Astrocyte (in vitro differentiated cells and primary cell): ENCODE measurements at regions not wholly inside any gene's neighbourhood (a gene's known extent, or its start where the extent isn't known, plus 50 kb on each side); places are given as distances from the start of the nearest gene placed in this dataset.

ENCODE experiments used
- DNase-seq: peaks from one replicate; pipeline ENCODE4 v3.0.0-alpha.2; 2010; ENCODE audit warnings: low read depth
- FAIRE-seq: peaks from 2 replicates; lab custom pipeline; 2011; peaks lifted over from hg19 to GRCh38; lab: Jason Lieb, UNC
- H2AFZ ChIP-seq: 2 replicates; pipeline ENCODE4 v1.6.0; 2012; ENCODE audit warnings: low read depth, low read length, inconsistent platforms
- H3K27ac ChIP-seq: 2 replicates; pipeline ENCODE4 v1.5.1; 2011; ENCODE audit warnings: low read depth, low read length, inconsistent platforms
- H3K27me3 ChIP-seq: 2 replicates; pipeline ENCODE4 v1.6.0; 2011; ENCODE audit warnings: low read length, inconsistent platforms; ENCODE audit not compliant: insufficient read depth
- H3K36me3 ChIP-seq: 2 replicates; pipeline ENCODE4 v1.5.1; 2011; ENCODE audit warnings: low read length, inconsistent platforms; ENCODE audit not compliant: insufficient read depth
- H3K4me1 ChIP-seq: 2 replicates; pipeline ENCODE4 v1.5.1; 2011; ENCODE audit warnings: low read length, inconsistent platforms; ENCODE audit not compliant: insufficient read depth
- H3K4me2 ChIP-seq: 2 replicates; pipeline ENCODE4 v1.6.0; 2012; ENCODE audit warnings: low read length, inconsistent platforms
- H3K4me3 ChIP-seq: 2 replicates; pipeline ENCODE4 v1.5.1; 2011; ENCODE audit warnings: low read depth, mild to moderate bottlenecking, low read length, inconsistent platforms; ENCODE audit not compliant: insufficient read depth
- H3K79me2 ChIP-seq: 2 replicates; pipeline ENCODE4 v1.6.0; 2012; ENCODE audit warnings: mild to moderate bottlenecking, low read length, inconsistent platforms; ENCODE audit not compliant: insufficient read depth
- H3K9ac ChIP-seq: 2 replicates; pipeline ENCODE4 v1.6.0; 2012; ENCODE audit warnings: mild to moderate bottlenecking, low read length, inconsistent platforms
- H3K9me3 ChIP-seq: 2 replicates; pipeline ENCODE4 v1.5.1; 2012; ENCODE audit warnings: low read depth, mild to moderate bottlenecking, low read length, inconsistent platforms; ENCODE audit not compliant: insufficient read depth
- H4K20me1 ChIP-seq: 2 replicates; pipeline ENCODE4 v1.6.0; 2012; ENCODE audit warnings: low read length, inconsistent platforms; ENCODE audit not compliant: insufficient read depth
- H3K27ac Mint-ChIP-seq: one replicate; pipeline ENCODE4 v1.8.0; 2021; ENCODE audit warnings: mild to moderate bottlenecking, mixed read lengths; ENCODE audit not compliant: unreplicated experiment
- H3K27me3 Mint-ChIP-seq: one replicate; pipeline ENCODE4 v1.8.0; 2021; ENCODE audit warnings: low read depth, mixed read lengths; ENCODE audit not compliant: unreplicated experiment
- H3K36me3 Mint-ChIP-seq: one replicate; pipeline ENCODE4 v1.8.0; 2021; ENCODE audit warnings: low read depth, mixed read lengths; ENCODE audit not compliant: unreplicated experiment
- H3K4me1 Mint-ChIP-seq: one replicate; pipeline ENCODE4 v1.8.0; 2021; ENCODE audit warnings: low read depth, mixed read lengths; ENCODE audit not compliant: unreplicated experiment
- H3K4me3 Mint-ChIP-seq: one replicate; pipeline ENCODE4 v1.8.0; 2021; ENCODE audit warnings: mild to moderate bottlenecking, moderate library complexity, mixed read lengths; ENCODE audit not compliant: unreplicated experiment
- H3K9me3 Mint-ChIP-seq: one replicate; pipeline ENCODE4 v1.8.0; 2021; ENCODE audit warnings: mild to moderate bottlenecking, mixed read lengths; ENCODE audit not compliant: unreplicated experiment
- EZH2 ChIP-seq: IDR thresholded peaks from 2 replicates; pipeline ENCODE4 v1.6.1; 2012; ENCODE audit warnings: mild to moderate bottlenecking, low read length, inconsistent platforms; ENCODE audit not compliant: insufficient read depth
- TF ChIP-seq, protein P1 (sequence below): IDR thresholded peaks from 2 replicates; pipeline ENCODE4 v1.5.1; 2011; ENCODE audit warnings: low read depth, mild to moderate bottlenecking, inconsistent platforms, low read length, moderate library complexity; ENCODE audit not compliant: insufficient read depth

DNA sequence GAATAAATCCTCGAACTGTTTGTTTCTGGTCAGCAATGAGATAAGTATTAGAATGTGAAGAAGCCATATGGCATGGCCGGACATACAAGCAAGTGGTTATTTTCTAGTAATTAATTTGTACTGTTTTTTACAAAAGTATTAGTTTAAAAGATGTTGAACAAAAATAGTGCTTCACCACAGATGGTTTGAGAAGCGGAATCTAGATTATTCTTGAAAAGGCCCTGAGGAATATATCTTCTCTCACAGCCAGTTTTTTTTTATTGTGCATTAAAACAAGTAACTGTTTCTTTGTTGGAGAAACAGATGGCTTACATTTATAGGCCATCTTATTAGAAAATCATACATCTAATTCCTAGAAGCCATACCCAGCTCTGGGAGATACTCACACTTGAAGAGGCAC, 153.3 kb downstream of the TMEM26 start:
- no peak overlapping the region for H3K27ac Mint-ChIP-seq
- Histone ChIP-seq H4K20me1 (no peaks in the 10 kb centered on the region), H3K27ac (no peak overlapping the region), H3K9me3 (peaks cover 2% of the 10 kb centered on the region), H3K4me2 (no peak overlapping the region), H3K4me3 (no peak overlapping the region), H3K9ac (no peak overlapping the region), H3K27me3 (no peaks in the 10 kb centered on the region), H3K36me3 (no peaks in the 10 kb centered on the region), H3K4me1 (no peaks in the 10 kb centered on the region), H3K79me2 (no peaks in the 10 kb centered on the region), H2AFZ (no peak overlapping the region)
- no peaks in the 10 kb centered on the region for H3K27me3 Mint-ChIP-seq
- no peaks in the 10 kb centered on the region for H3K36me3 Mint-ChIP-seq
- no peaks in the 10 kb centered on the region for H3K4me1 Mint-ChIP-seq
- no peak for DNase-seq
- H3K4me3 Mint-ChIP-seq, result no peak overlapping the region
- TF ChIP-seq EZH2, result no peak
- TF ChIP-seq, protein P1, sequence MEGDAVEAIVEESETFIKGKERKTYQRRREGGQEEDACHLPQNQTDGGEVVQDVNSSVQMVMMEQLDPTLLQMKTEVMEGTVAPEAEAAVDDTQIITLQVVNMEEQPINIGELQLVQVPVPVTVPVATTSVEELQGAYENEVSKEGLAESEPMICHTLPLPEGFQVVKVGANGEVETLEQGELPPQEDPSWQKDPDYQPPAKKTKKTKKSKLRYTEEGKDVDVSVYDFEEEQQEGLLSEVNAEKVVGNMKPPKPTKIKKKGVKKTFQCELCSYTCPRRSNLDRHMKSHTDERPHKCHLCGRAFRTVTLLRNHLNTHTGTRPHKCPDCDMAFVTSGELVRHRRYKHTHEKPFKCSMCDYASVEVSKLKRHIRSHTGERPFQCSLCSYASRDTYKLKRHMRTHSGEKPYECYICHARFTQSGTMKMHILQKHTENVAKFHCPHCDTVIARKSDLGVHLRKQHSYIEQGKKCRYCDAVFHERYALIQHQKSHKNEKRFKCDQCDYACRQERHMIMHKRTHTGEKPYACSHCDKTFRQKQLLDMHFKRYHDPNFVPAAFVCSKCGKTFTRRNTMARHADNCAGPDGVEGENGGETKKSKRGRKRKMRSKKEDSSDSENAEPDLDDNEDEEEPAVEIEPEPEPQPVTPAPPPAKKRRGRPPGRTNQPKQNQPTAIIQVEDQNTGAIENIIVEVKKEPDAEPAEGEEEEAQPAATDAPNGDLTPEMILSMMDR, result no peak
- H3K9me3 Mint-ChIP-seq, result peaks cover 2% of the 10 kb centered on the region
- no peak for FAIRE-seq

DNA sequence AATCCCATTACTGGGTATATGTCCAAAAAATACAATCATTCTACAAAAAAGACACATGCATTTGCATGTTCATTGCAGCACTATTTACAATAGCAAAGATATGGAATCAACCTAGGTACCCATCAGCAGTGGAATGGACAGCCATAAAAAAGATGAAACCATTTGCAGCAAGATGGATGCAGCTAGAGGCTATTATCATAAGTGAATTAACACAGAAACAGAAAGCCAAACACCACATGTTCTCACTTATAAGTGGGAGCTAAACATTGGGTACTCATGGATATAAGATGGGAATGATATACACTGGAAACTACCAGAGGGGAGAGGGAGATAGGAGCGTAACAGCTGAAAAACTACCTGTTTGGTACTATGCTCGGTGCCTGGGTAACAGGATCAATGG, 154.0 kb downstream of the TMEM26 start:
- Histone ChIP-seq H3K4me3 (no peak overlapping the region), H3K79me2 (no peaks in the 10 kb centered on the region), H3K9ac (no peak overlapping the region), H4K20me1 (no peaks in the 10 kb centered on the region), H3K27me3 (no peaks in the 10 kb centered on the region), H3K27ac (no peak overlapping the region), H3K4me2 (no peak overlapping the region), H3K36me3 (no peaks in the 10 kb centered on the region), H3K9me3 (peaks cover 2% of the 10 kb centered on the region), H2AFZ (no peak overlapping the region), H3K4me1 (no peaks in the 10 kb centered on the region)
- FAIRE-seq, result no peak
- H3K4me1 Mint-ChIP-seq, result no peaks in the 10 kb centered on the region
- DNase-seq, result no peak
- no peak for TF ChIP-seq EZH2
- TF ChIP-seq, protein P1, result no peak
- H3K9me3 Mint-ChIP-seq, result peaks cover 2% of the 10 kb centered on the region
- H3K27me3 Mint-ChIP-seq, result no peaks in the 10 kb centered on the region
- no peak overlapping the region for H3K4me3 Mint-ChIP-seq
- H3K36me3 Mint-ChIP-seq, result no peaks in the 10 kb centered on the region
- H3K27ac Mint-ChIP-seq, result no peak overlapping the region

DNA sequence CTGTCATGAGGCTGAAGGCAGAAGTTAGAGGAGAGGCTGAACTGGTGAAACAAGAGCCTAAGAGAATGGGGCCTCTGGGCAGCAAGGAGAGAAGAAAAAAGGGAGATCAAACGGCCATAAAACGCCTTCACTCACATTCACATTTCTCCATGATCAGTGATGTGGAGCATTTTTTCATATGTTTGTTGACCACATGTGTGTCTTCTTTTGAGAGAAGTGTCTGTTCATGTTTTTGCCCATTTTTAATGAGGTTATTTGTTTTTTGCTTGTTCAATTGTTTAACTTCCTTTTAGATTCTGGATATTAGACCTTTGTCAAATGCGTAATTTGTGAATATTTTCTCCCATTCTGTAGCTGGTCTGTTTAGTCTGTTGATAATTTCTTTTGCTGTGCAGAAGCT, 155.0 kb downstream of the TMEM26 start:
- TF ChIP-seq EZH2, result no peak
- TF ChIP-seq, protein P1, result no peak
- Histone ChIP-seq H3K27ac (no peak overlapping the region), H3K36me3 (no peaks in the 10 kb centered on the region), H3K27me3 (no peaks in the 10 kb centered on the region), H3K9me3 (peaks cover 2% of the 10 kb centered on the region), H3K4me1 (no peaks in the 10 kb centered on the region), H3K4me2 (no peak overlapping the region), H4K20me1 (no peaks in the 10 kb centered on the region), H3K9ac (no peak overlapping the region), H3K4me3 (no peak overlapping the region), H3K79me2 (no peaks in the 10 kb centered on the region), H2AFZ (no peak overlapping the region)
- Mint-ChIP-seq H3K36me3 (no peaks in the 10 kb centered on the region), H3K27ac (no peak overlapping the region), H3K9me3 (no peaks in the 10 kb centered on the region), H3K4me3 (no peak overlapping the region), H3K27me3 (no peaks in the 10 kb centered on the region), H3K4me1 (no peaks in the 10 kb centered on the region)
- no peak for FAIRE-seq
- DNase-seq, result no peak
